GM18907 (cell line): ENCODE measurements at regions not wholly inside any gene's neighbourhood (a gene's known extent, or its start where the extent isn't known, plus 50 kb on each side); places are given as distances from the start of the nearest gene placed in this dataset.
"Not testable (repeated sequence)": the region's sequence is repeated elsewhere in the genome, so short reads cannot be mapped to it uniquely, and the experiment has no call there.

Experiments
- ATAC-seq: cut with Tn5 transposase; IDR thresholded peaks from one replicate; pipeline ENCODE4 v1.9.1; 2021; ENCODE audit warnings: mild to moderate bottlenecking, moderate library complexity; ENCODE audit not compliant: unreplicated experiment

DNA sequence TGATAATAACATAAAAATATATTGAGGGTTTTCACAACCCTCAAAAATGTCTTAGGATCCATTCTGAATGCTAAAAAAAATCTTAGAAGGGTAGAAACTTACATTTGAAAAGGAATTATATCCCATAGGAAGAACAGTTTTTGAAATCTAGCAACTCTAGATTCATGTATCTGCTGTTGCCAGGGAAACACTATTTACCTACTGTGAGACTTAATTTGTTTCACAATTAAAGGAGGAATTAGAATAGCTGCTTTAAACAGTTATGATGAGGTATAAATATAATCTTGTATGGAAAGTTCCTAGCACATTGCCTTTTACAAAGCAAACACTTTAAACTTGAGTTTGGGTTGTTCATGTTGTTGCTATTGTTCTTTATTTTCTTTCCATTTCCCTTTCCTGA, 988.2 kb downstream of the SUCLG1 start:
- ATAC-seq: no peak

- ATAC-seq: no peak
Measured at GRCh38 chr2:83464444-83464843, 994.6 kb downstream of the SUCLG1 start.

DNA sequence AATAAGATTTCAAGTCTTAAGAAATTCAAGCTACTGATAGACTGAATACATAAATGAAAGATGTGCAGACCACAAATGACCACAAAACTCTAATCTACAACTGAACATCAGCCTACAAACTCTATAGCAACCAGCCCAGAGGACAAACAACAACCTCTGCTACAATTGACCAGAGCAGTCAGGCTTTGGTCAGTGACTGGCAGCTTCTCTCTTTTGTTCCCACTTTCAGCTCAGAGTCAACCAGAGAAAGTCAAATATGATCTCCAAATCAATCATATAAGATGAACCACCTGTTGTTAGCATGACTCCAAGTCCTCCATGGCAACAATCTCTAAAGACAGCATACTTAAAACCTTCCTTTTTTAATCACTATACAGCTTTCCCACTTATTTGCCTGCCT, 996.2 kb downstream of the SUCLG1 start:
- ATAC-seq: no peak

DNA sequence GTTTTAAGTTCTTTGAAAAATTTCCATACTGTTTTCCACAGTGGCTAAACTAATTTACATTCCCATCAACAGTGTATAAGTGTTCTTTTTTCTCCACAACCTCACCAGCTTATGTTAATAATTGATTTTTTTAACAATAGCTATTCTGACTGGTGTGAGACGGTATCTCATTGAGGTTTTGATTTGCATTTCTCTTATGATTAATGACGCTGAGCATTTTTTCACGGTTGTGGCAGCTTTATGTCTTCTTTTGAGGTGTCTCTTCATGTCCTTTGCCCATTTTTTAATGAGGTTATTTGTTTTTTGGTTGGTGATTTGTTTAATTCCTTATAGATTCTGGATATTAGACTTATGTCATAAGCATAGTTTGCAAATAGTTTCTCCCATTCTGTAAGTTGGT, 997.9 kb downstream of the SUCLG1 start:
- no peak for ATAC-seq

DNA sequence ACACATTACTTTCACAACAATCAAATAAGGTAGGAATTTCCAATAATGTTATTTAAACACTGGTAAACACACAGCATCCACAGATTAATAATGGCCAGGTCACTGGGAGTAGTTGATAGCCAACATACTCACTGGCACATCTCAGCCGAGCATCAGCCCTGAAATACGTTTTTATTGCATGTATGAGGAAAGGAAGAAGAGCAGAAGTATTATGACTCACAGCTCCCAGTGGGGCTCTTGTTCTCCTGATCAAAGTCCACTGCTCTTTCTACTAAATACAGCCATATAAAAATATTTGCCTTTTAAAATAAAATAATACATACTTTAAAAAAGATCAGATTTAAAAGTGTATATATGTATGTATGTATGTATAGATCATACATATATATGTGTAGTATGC, 999.6 kb downstream of the SUCLG1 start:
- no peak for ATAC-seq

- ATAC-seq: no peak
Measured at GRCh38 chr2:83435989-83436388, 1023.1 kb downstream of the SUCLG1 start.

DNA sequence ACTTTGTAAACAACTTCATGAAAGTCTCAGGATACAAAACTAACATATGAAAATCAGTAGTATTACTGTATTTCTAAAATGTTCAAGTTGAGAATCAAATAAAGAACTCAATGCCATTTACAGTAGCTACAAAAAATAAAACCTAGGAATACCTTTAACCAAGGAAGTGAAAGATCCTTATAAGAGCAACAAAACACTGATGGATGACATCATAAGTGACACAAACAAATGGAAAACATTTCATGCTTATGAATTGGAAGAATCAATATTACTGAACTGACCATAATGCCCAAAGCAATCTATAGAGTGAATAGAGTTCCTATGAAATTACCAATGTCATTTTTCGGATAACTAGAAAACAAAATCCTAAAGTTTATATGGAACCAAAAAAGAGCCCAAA, 1038.1 kb downstream of the SUCLG1 start:
- no peak for ATAC-seq

DNA sequence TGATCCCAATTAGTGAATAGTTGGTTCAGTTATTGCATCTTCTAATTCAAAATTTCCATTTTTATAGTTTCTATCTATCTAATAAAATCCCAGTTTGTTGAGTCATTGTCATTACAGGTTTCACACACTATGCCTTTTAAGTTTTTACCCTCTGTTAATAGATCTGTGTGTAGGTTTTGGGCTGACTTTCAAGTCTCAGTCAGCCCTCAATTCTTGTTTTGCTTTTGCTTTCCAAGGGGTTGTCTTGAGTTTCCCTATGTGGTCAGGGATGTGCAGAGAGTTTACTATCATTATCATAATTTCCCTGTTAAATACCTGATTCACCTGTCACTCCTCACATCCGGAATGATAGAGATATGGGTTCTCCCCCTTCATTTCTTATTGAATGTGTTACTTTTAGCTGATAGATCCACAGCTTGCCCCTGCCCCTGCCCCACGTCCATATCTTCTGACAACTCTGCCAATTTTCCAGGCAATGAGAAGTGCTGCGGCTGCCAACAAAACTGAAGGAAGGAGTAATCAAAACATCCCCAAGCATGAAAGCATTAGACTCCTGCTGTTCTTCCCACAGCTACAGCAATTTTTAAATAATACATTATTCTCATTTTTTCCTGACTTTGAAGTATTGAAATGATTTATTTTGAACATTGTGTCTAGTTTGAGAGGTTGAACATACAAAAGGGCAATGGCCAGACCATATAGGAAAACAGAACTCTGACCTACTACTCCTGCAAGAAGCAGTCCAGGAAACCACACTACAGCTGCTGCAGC, 1064.8 kb downstream of the SUCLG1 start:
- no peak for ATAC-seq

DNA sequence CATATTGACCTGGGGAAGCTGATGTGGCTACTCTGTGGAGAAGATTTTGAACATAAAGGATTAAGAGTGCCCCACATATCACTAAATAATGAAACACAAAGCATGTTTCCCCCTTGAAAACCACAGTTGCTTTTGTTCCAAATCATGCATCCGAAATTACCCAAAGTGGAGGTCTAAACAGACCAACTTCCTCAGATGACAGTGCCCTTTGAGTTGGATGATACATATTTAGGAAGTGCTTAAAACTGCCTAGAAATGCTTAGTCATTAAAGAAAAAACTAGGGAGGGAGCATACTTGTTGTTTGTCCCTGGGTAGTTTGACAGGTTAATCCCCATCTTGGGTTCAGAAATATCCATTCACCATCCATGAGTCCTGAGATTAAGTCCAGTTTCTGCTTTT, 1070.3 kb downstream of the SUCLG1 start:
- no peak for ATAC-seq

- no peak for ATAC-seq
Measured at GRCh38 chr2:83386549-83386948, 1072.5 kb downstream of the SUCLG1 start.

DNA sequence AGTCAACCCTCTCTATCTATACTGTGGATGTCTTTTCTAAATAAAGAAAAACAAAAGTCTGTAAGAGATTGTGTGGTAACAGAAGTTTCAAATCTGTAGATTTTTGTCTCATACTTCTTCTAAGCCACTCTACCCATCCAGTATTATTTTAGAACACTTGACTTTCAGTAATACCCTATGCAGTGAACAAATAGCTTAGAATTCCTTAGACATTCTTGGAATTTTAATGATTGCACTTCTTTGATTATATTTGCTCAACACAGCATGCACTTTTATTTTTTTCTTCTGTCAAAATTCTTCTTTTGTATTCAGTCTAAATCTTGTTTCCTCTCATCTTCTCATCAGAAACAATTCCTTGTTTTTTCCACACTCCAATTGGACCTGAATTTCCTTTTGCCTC, 1080.2 kb downstream of the SUCLG1 start:
- ATAC-seq: no peak

- ATAC-seq: no peak
Measured at GRCh38 chr2:83376731-83377130, 1082.3 kb downstream of the SUCLG1 start.

- no peak for ATAC-seq
Measured at GRCh38 chr2:83370419-83370762, 1088.7 kb downstream of the SUCLG1 start.

DNA sequence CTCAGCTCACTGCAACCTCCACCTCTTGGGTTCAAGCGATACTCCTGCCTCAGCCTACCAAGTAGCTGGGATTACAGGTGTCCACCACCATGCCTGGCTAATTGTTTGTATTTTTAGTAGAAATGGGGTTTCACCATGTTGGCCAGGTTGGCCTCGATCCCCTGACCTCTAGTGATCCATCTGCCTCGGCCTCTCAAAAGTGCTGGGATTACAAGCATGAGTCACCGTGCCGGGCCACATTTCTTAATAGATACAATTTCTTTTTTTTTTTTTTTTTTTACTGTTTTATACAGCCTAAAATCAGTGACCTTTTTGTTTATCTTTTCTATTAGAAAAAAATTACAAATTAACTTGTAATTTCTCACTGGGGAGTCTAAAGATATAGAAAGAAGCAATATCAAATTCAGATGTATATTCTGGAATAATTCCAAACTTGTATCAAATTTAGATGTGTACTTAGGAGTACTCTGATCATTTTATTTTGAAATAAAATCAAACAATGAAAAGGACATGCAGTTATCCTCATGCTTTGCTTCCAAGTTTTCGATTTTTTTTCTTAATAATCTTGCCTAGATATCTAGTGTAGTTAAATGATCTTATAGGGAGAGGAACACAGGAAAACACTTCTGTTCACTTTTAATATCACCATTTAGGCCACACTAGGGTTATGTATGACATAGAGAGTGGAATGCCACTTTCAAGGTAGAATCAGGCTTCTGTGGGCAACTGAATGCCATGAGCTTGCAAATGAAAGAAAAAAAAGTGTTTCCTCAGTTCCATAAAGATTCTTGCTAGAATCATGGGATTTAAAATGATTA, 1089.3 kb downstream of the SUCLG1 start:
- ATAC-seq: no peak

- no peak for ATAC-seq
Measured at GRCh38 chr2:83368916-83369315, 1090.2 kb downstream of the SUCLG1 start.

GRCh38 chr2:83368461-83368860, 1090.6 kb downstream of the SUCLG1 start:
- no peak for ATAC-seq

GRCh38 chr2:83365476-83365875, 1093.6 kb downstream of the SUCLG1 start:
- no peak for ATAC-seq

- no peak for ATAC-seq
Measured at GRCh38 chr2:83364264-83364663, 1094.8 kb downstream of the SUCLG1 start.

- not testable (repeated sequence) for ATAC-seq
Measured at GRCh38 chr2:83363138-83363537, 1095.9 kb downstream of the SUCLG1 start.

DNA sequence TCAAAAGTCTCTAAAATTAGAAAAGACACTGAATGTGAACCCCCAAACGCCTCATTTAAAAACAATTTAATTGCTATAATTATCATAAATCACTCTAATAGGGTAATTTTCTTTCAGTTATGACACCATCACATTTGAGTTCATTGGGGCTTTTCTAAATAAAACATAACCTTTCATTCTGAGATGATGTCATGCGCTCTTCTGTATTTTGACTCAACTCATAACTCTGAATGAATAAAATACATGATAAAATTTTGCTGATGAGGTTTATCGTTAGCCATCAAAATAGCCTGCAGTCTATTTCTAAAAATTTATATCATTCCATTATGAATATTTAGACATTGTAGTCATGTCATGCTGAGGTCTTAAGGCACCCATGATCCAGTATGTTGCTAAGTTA, 1099.7 kb downstream of the SUCLG1 start:
- no peak for ATAC-seq

DNA sequence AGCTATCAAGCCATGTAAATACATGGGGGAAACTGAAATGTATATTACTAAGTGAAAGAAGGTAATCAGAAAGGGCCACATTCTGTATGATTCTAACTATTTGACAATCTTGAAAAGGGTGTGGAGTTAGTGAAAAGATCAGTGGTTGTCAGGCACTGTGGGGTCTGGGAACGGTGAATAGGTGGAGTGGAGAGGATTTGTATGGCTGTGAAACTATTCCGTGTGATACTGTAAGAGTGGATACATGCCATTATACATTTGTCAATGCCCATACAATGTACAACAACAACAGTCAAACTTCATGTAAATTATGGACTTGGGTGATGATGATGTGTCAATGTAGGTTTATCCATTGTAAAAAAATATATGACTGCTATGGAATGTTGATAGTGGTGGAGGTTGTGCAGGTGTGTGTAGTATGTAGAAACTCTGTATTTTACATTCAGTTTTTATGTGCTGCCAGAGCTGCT, 1116.2 kb downstream of the SUCLG1 start:
- no peak for ATAC-seq

- no peak for ATAC-seq
Measured at GRCh38 chr2:83340424-83340823, 1118.7 kb downstream of the SUCLG1 start.
